IMR-90 (cell line): ENCODE measurements at regions not wholly inside any gene's neighbourhood (a gene's known extent, or its start where the extent isn't known, plus 50 kb on each side); places are given as distances from the start of the nearest gene placed in this dataset.

Experiments
- BHLHE40 ChIP-seq: fragments of 150-350 bp; IDR thresholded peaks from 2 replicates; pipeline ENCODE4 v1.6.1; 2016; ENCODE audit warnings: mild to moderate bottlenecking, low read depth, low read length
- CEBPB ChIP-seq: IDR thresholded peaks from 2 replicates; pipeline ENCODE4 v1.6.1; 2012; ENCODE audit warnings: low read depth, low read length, improper control_type of control experiment
- MXI1 ChIP-seq: IDR thresholded peaks from 2 replicates; pipeline ENCODE4 v1.6.1; 2012; ENCODE audit warnings: low read depth, mild to moderate bottlenecking, low read length, moderate library complexity, borderline replicate concordance
- POLR2A ChIP-seq: IDR thresholded peaks from 2 replicates; pipeline ENCODE4 v1.6.1; 2012; ENCODE audit warnings: mild to moderate bottlenecking, low read depth, low read length
- RAD21 ChIP-seq: IDR thresholded peaks from 2 replicates; pipeline ENCODE4 v1.6.1; 2012; ENCODE audit warnings: low read length, improper control_type of control experiment
- RCOR1 ChIP-seq: IDR thresholded peaks from 2 replicates; pipeline ENCODE4 v1.6.1; 2012; ENCODE audit warnings: mild to moderate bottlenecking, low read length, improper control_type of control experiment; ENCODE audit not compliant: insufficient replicate concordance
- TF ChIP-seq, protein P1 (sequence below): conservative IDR thresholded peaks from 2 replicates; pipeline ENCODE4 v1.5.1; 2012; ENCODE audit warnings: mild to moderate bottlenecking, low read depth, low read length, improper control_type of control experiment

DNA sequence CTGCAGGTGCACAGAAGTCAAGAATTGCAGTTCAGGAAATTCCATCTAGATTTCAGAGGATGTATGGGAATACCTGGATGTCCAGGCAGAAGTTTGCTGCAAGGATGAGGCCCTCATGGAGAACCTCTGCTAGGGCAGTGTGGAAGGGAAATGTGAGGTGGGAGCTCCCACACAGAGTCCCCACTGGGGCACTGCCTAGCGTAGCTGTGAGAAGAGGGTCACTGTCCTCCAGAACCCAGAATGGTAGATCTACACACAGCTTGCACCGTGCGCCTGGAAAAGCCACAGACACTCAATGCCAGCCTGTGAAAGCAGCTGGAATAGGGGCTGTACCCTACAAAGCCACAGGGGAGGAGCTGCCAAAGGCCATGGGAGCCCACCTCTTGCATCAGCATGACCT lies 681.4 kb downstream of the EPHA7 start:
- TF ChIP-seq, protein P1, sequence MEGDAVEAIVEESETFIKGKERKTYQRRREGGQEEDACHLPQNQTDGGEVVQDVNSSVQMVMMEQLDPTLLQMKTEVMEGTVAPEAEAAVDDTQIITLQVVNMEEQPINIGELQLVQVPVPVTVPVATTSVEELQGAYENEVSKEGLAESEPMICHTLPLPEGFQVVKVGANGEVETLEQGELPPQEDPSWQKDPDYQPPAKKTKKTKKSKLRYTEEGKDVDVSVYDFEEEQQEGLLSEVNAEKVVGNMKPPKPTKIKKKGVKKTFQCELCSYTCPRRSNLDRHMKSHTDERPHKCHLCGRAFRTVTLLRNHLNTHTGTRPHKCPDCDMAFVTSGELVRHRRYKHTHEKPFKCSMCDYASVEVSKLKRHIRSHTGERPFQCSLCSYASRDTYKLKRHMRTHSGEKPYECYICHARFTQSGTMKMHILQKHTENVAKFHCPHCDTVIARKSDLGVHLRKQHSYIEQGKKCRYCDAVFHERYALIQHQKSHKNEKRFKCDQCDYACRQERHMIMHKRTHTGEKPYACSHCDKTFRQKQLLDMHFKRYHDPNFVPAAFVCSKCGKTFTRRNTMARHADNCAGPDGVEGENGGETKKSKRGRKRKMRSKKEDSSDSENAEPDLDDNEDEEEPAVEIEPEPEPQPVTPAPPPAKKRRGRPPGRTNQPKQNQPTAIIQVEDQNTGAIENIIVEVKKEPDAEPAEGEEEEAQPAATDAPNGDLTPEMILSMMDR: no peak
- no peak for TF ChIP-seq CEBPB
- no peak for TF ChIP-seq POLR2A
- no peak for TF ChIP-seq MXI1
- no peak for TF ChIP-seq RAD21
- TF ChIP-seq RCOR1: no peak
- TF ChIP-seq BHLHE40: no peak
